Heart right ventricle (tissue), 16 donors: ENCODE measurements at regions not wholly inside any gene's neighbourhood (a gene's known extent, or its start where the extent isn't known, plus 50 kb on each side); places are given as distances from the start of the nearest gene placed in this dataset.

Experiments
- ATAC-seq, 8 donors: fragments of 200-7000 bp; cut with Tn5 transposase; one replicate each; pipeline ENCODE4 v1.9.1; 2020; ENCODE audit warnings: mild to moderate bottlenecking in 8 of 8, moderate library complexity in 8 of 8, moderate number of reproducible peaks in 1 of 8
- DNase-seq, 2 donors: peaks; one replicate each; pipeline ENCODE4 v3.0.0-alpha.2; 2020
- H3K27ac ChIP-seq, 10 donors: fragments of 200-600 bp; sonication (generic) in 2 of 10; one replicate each; pipeline versions ENCODE4 v1.5.0 to v1.8.0; 2020 to 2022; ENCODE audit warnings: mild to moderate bottlenecking in 3 of 10
- H3K27me3 ChIP-seq, 7 donors: fragments of 200-600 bp; one replicate each; pipeline ENCODE4 v1.8.0; 2021 to 2022; ENCODE audit warnings: mild to moderate bottlenecking in 2 of 7
- H3K36me3 ChIP-seq, 9 donors: fragments of 200-600 bp; sonication (generic) in 1 of 9; one replicate each; pipeline versions ENCODE4 v1.5.0 to v1.8.0; 2020 to 2022; ENCODE audit warnings: mild to moderate bottlenecking in 2 of 9
- H3K4me1 ChIP-seq, 9 donors: fragments of 200-600 bp; sonication (generic) in 1 of 9; one replicate each; pipeline versions ENCODE4 v1.5.0 to v1.8.0; 2020 to 2022; ENCODE audit warnings: mild to moderate bottlenecking in 4 of 9
- H3K4me3 ChIP-seq, 10 donors: fragments of 200-600 bp; sonication (generic) in 2 of 10; one replicate each; pipeline versions ENCODE4 v1.5.0 to v1.8.0; 2020 to 2022; ENCODE audit warnings: mild to moderate bottlenecking in 7 of 10, moderate library complexity in 2 of 10
- H3K9me3 ChIP-seq, 11 donors: fragments of 200-600 bp in 10 of 11; sonication (generic) in 2 of 11; one replicate each; pipeline versions ENCODE4 v1.5.0 to v1.8.0; 2013 to 2022; ENCODE audit warnings: mild to moderate bottlenecking in 2 of 11, control low read depth in 1 of 11, moderate library complexity in 1 of 11
- CTCF ChIP-seq, 9 donors: fragments of 200-600 bp; sonication (generic) in 2 of 9; IDR thresholded peaks; one replicate each; pipeline versions ENCODE4 v1.5.0 to v1.8.0; 2021 to 2022; ENCODE audit warnings: antibody characterized with exemption in 9 of 9, mild to moderate bottlenecking in 5 of 9, moderate library complexity in 1 of 9
- WGBS, 2 donors: extraction: QIAGEN DNeasy Blood & Tissue Kit; methylation state at CpG; one replicate each; pipeline ENCODE4 v1.1.7; 2013; ENCODE audit warnings: inconsistent platforms in 1 of 2; 5-methylcytosine and 5-hydroxymethylcytosine counted together
- intact Hi-C, 10 donors: fragments of 100-400 bp; cut with DNase I; formaldehyde crosslinking; loops; one replicate each; pipeline versions ENCODE4 v1.11.1 to v1.14.2; 2022
- donor health status: Arrhythmogenic right ventricular cardiomyopathy.
- donor health status: ischemic (EF 13 %, LVEDD 7.1; RV severe dilation, severe dysfunction).
- donor health status: healthy with polysubstance abuse.
- donor health status: DM: no; HTN: yes; CAD: no.
- donor health status: DM: no; HTN: no; CAD: no.
- donor health status: ischemic (EF 25% LVEDD 6.9; RV normal size, moderate dysfunction).
- donor health status: ischemic (EF 25% LVEDD 5.7; RV mildly dilated, moderate dysfunction).
- donor health status: healthy.
- donor health status: DM: yes; HTN: yes; CAD: no.
- donor health status: Ischemic cardiomyopathy.
- donor health status: ischemic (EF 35%, LVEDD 5.7; RV mildly dilated, moderate dysfunction).
- donor health status: nonischemic (EF 11% LVEDD 7.7; RV severe dilation, severe dysfunction).
- donor health status: DM: yes; HTN: yes; CAD: no.
- donor health status: PGD.
- donor health status: ischemic (EF 29% LVEDD 5.4; RV normal size, mild dysfunction).
- donor health status: nonischemic (EF 23%, LVEDD 6.1; RV moderate dilation, normal function).

DNA sequence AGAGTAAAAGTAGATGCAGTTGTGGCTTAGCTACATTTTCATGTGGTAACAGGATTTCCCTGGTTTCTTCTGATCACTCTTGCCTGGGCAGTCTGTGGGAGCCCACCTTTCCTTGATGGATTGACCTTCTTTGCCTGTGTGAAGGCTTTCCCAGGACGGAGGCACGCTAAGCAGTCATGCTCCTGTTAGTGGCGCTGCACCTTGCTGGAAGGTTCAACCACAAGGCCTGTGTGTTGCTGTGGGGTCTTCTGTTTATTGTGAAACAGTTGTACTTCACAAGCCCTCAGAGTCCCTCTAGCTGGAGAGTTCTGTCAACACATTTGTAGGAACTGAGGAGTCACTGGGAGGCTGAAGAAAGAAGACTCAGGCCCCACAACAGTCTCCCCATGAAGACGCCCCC lies 402.0 kb downstream of the IRX1 start:
- Histone ChIP-seq H3K36me3 (no peaks in the 10 kb centered on the region), H3K9me3 (peaks cover 0 to 3% (median 0%) of the 10 kb centered on the region in 11 donors), H3K4me3 (no peak overlapping the region), H3K27me3 (peaks cover 0 to 4% (median 0%) of the 10 kb centered on the region in 7 donors), H3K27ac (no peak overlapping the region), H3K4me1 (peaks cover 0 to 29% (median 8%) of the 10 kb centered on the region in 9 donors)
- no peak for DNase-seq
- intact Hi-C loops: no loop called here
- 80 to 92% methylated on average over 4 of the region's 4 CpGs for WGBS, 2 donors
- no peak for TF ChIP-seq CTCF (IDR thresholded peaks at IDR 0.05)
- ATAC-seq: no peak

GRCh38 chr5:3999929-4000328 lies 404.3 kb downstream of the IRX1 start:
- ATAC-seq (no peak), DNase-seq (no peak)
- Histone ChIP-seq H3K27me3 (peaks cover 0 to 4% (median 0%) of the 10 kb centered on the region in 7 donors), H3K36me3 (no peaks in the 10 kb centered on the region), H3K27ac (no peak overlapping the region), H3K9me3 (no peaks in the 10 kb centered on the region), H3K4me3 (no peak overlapping the region), H3K4me1 (peaks cover 0 to 20% (median 0%) of the 10 kb centered on the region in 9 donors)
- intact Hi-C loops: no loop called here
- 78 to 80% methylated on average over 4 of the region's 4 CpGs for WGBS, 2 donors
- TF ChIP-seq CTCF (IDR thresholded peaks at IDR 0.05): no peak

- DNase-seq (no peak), ATAC-seq (no peak)
- Histone ChIP-seq H3K27ac (no peak overlapping the region), H3K4me1 (peaks cover 0 to 11% (median 0%) of the 10 kb centered on the region in 9 donors), H3K36me3 (no peaks in the 10 kb centered on the region), H3K27me3 (peaks cover 0 to 4% (median 0%) of the 10 kb centered on the region in 7 donors), H3K4me3 (no peak overlapping the region), H3K9me3 (no peaks in the 10 kb centered on the region)
- WGBS, 2 donors: 65 to 73% methylated on average over 12 of the region's 12 CpGs
- intact Hi-C loops: no loop called here
- no peak for TF ChIP-seq CTCF (IDR thresholded peaks at IDR 0.05)
These were observed 405.4 kb downstream of the IRX1 start for GRCh38 chr5:4001004-4001403.

- Histone ChIP-seq H3K36me3 (no peaks in the 10 kb centered on the region), H3K4me3 (no peak overlapping the region), H3K27me3 (peaks cover 0 to 4% (median 0%) of the 10 kb centered on the region in 7 donors), H3K4me1 (peaks cover 0 to 2% (median 0%) of the 10 kb centered on the region in 9 donors), H3K27ac (no peak overlapping the region), H3K9me3 (no peaks in the 10 kb centered on the region)
- ATAC-seq: no peak
- WGBS, 2 donors: 63 to 65% methylated on average over 10 of the region's 10 CpGs
- DNase-seq: no peak
- TF ChIP-seq CTCF (IDR thresholded peaks at IDR 0.05): no peak
- intact Hi-C loops: no loop called here
These were observed 406.3 kb downstream of the IRX1 start for GRCh38 chr5:4001758-4002533.
